Kidney capillary endothelial cell (primary cell): ENCODE measurements at regions not wholly inside any gene's neighbourhood (a gene's known extent, or its start where the extent isn't known, plus 50 kb on each side); places are given as distances from the start of the nearest gene placed in this dataset.

Experiments
- DNase-seq: peaks from one replicate; pipeline ENCODE4 v3.0.0-alpha.2; 2018; ENCODE audit warnings: low spot score

- DNase-seq: no peak
Measured at GRCh38 chr12:107474099-107474498, 211.5 kb upstream of the PWP1 start.

GRCh38 chr12:107474639-107475539 lies 210.7 kb upstream of the PWP1 start:
- no peak for DNase-seq

GRCh38 chr12:107475900-107476299 lies 209.7 kb upstream of the PWP1 start:
- DNase-seq: no peak

DNA sequence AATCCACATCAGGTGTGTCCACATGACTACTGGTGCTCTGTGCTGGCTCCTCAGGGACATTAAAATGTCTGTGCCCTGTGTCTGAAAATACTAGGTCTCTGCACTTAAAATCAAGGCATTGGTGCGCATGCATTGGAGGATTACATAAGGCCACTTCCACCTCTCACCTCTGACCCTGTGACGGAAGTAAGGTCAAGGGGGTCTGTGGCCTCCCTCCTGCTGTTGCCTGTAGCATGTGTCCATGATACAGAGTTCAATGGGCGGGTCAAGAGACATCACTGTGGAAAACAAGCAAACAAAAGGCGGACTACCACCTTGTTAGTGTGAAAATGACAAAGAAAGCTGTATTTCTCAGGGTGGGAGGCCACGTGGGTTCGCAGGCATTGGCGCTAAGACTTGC lies 208.6 kb upstream of the PWP1 start:
- DNase-seq: no peak

DNA sequence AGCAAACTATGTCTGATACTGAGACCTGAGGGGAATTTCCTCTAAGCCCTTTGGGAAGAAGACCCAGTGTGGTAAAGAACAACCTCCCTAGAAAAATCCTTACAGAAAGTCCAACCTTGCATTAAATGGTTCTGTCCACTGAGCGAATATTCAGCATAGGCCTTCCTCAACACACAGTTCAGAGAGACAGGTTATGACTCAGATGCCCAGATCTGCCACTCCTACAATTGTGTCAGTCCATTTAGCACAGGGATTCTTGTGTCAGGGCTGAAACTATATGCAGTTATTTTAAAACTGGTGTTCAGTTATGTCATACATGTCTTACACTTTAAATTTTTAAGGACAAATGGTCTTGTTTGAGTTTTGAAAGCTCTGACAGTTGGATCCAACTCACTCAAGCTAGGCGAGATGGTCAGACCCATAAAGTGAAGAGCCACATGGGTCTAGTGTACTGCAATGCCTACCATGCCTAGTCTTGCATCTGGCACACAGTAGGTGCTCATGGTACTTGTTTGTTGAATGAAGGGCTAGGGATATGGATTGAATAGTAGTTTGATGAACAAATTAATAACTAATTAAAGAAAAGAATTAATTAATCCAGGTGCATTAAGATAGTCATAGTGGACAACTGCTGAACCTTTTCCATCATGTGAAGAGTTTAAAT lies 207.5 kb upstream of the PWP1 start:
- peak; percentile 46 for DNase-seq

- DNase-seq: no peak
Measured at GRCh38 chr12:107478881-107479280, 206.7 kb upstream of the PWP1 start.

DNA sequence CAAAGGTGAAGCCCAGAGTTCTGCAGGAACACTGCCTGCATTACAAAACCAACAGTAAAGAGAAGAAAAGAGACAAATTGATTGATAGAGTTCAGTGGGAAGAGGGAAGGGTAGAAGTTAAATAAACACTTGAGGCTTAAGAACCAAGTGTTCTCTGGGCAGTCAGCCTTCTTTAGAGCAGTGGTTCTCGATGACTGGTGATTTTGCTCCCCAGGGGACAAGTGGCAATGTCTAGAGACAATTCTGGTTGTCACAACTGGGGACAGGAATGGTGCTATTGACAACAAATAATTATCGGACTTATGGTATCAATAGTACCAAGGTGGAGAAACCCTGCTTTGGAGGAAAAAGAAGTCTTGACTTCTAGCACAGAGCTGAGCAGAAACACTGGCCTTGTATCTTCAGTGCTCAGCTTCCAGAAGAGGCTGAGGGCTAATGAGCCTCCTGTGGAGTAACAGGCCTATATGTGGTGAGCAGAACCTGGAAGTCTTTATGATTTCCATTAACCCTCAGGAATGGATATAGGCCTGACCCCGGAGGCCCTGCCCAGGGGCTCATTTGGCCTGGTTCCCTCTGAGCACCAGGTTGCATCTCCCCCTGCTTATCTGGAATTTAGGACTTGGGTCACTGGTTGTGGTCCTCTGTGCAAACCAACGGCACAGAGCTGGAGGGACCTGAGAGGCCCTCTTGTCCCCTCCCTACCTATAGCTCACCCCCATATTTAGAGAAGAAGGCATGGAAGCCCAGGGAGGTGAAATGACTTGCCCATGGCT lies 204.6 kb upstream of the PWP1 start:
- DNase-seq: no peak

GRCh38 chr12:107484230-107484629 lies 201.4 kb upstream of the PWP1 start:
- DNase-seq: no peak

DNA sequence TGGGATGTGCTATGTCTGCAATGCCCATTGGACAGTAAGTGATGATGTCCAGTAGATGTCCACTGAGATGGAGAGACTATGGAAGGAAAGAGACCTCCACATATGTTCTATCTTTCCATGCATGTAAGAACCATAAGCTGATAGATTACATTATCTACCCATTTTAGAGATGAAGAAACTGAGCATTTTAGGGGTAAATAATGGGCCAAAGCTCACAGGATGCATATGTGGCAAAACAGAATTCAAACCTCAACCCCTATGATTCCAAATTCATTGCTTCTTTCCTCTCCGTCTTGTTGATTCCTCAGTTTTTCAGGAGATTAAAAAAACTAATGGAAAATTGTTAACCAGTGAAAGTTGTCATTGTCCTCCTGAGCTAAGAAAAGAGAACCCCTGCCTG lies 200.7 kb upstream of the PWP1 start:
- no peak for DNase-seq

DNA sequence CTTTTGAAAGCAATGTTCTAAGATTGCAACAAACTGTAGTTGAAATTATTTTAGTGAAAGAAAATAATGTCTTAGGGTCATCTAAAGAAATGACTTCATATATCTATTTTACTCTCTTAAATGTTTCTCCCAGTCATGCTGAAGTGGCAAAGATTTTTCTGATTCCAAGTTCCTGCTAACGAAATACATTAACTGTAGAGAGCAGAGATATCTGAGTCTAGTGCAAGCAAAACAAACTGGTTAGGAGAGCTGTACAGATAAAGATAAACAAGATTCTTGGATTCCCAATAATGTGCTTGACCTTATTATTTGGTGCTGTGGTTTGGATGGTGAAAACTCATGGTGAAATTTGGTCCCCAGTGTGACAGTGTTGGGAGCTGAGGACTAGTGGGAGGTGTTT lies 199.9 kb upstream of the PWP1 start:
- DNase-seq: no peak

GRCh38 chr12:107486140-107486892 lies 199.3 kb upstream of the PWP1 start:
- DNase-seq: no peak

GRCh38 chr12:107487011-107487680 lies 198.5 kb upstream of the PWP1 start:
- no peak for DNase-seq

DNA sequence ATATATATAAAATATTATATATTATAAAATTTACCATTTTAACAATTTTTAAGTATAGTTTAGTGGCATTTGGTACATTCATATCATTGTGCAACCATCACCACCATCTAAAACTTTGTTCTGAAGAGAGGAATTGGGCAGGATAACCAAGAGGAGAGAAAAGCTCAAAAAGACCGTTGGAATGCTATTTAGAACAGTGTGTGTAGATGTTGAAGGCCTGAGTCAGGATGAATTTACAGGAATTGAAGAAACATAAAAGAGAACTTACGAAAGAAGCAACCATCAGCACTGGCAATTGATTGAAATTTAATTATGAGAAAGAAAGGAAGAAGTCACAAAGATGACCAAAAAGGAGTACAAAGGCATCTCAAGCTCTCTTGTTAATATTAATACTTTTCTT lies 196.9 kb upstream of the PWP1 start:
- no peak for DNase-seq

DNA sequence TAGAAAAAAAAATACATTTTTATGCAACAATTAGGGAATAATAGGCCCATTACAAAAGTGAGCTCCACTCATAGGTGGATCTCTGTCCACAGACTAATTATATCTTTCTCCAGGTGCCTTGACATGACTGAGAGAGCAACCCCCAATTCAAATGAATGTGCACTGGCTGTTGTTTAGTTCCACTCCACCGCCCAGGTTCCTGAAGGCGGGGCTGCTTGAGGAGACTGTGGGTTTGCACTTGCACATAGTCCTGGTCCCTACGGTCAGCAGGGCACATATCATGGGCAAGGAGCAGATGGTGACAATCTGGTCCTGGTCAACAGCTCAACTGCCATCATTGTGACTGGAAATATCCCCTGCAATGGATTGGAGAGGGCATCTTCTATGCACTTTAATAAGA lies 195.6 kb upstream of the PWP1 start:
- no peak for DNase-seq

DNA sequence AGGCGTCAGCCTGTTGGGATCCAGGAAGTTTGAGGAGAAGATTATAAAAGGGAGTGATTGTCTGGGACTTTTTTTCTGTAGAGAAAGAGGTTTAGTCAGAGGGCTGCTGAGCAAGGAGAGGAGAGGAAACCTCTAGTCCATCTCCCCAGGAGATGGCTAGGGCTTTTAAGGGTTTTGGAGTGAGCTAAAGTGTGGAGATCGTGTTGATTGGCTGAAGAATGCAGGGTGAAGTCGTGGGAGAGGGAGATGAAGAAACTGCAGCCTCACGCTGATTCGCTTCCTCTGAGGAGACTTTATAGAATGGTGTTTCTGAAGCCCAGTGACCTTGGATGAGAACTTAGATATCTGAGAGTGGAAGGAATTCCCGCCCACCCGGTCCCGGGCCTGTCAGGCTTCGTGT lies 193.7 kb upstream of the PWP1 start:
- DNase-seq: peak; percentile 9

DNA sequence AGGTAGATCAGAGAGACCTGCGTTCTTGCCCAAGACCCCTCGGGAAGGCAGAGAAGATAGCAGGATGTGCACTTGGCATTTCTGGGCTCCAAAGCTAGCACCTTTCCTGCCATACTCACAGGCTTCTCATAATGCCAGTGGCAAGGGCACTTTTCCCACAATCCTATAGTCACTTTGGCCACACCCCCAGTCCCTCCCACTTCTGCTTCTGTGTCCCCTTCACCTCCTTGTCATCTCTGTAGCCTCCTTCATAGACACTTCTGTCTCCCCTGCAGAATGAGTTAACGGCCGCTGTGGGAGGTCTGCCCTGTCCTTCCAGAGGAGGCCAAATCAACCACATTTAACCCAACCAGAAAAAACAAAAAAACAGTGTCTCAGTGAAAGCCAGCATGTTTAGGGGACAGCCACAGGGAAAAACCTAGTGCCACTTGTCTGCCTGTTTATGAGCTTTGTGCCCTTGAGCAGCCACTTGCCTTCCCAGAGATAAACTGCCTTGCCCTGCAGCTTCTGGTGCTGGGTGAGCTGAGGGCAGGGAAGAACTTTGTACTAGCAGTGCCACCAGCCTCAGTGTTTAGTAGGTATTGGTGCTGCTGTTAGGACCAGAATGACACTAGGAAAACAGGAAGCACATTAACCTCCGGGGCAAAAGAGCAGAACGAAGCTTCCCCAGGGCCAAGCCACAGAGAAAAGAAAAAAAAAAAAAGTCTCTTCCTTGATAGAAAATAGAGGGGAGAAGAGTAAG lies 193.0 kb upstream of the PWP1 start:
- DNase-seq: no peak

DNA sequence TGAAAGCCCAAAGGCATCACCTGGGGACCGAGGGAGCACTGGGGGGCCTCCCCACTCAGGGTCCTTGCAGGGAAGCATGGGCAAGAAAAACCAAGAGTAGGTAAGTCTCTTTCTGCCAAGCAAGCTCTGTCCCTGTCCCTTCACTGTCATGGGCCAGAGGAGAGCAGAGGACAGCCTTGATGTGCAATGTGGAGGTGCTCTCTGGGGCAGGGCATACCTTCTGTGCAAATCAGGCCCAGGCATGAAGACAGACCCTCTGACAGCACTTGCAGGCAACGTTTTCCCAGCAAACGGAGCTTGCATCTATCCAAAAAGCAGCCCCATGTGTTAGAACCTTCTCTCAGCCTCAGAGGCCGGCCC lies 192.5 kb upstream of the PWP1 start:
- DNase-seq: no peak

DNA sequence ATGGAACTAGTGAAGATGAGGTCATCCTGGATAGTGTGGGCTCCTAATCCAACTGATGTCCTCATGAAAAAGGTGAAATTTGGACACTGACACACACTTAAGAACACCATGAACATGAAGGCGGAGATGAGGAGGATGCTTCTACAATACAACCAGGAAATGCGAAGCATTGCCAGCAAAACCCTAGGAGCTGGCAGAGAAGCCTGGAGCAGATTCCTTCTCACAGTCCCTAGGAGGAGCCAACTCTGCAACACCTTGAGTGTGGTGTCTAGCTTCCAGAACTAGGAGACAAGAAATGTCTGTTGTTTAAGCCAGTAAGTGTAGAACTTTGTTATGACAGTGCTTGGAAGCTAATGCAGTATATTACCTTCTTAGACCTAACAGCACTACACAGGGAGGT lies 191.9 kb upstream of the PWP1 start:
- DNase-seq: no peak

- DNase-seq: no peak
Measured at GRCh38 chr12:107494331-107494730, 191.3 kb upstream of the PWP1 start.

- DNase-seq: no peak
Measured at GRCh38 chr12:107495604-107496003, 190.0 kb upstream of the PWP1 start.

GRCh38 chr12:107497231-107497630 lies 188.4 kb upstream of the PWP1 start:
- DNase-seq: no peak
